Nephron (organoid): ENCODE measurements at regions not wholly inside any gene's neighbourhood (a gene's known extent, or its start where the extent isn't known, plus 50 kb on each side); places are given as distances from the start of the nearest gene placed in this dataset.

Experiments
- H3K27ac Mint-ChIP-seq, 3 experiments: 2 replicates each; pipeline ENCODE4 v1.8.0; 2020; ENCODE audit warnings: mixed read lengths in 3 of 3, mild to moderate bottlenecking in 2 of 3, moderate library complexity in 1 of 3
- H3K27me3 Mint-ChIP-seq: 2 replicates; pipeline ENCODE4 v1.8.0; 2021; ENCODE audit warnings: low read depth, mild to moderate bottlenecking, moderate library complexity, mixed read lengths
- H3K36me3 Mint-ChIP-seq: 2 replicates; pipeline ENCODE4 v1.8.0; 2020; ENCODE audit warnings: low read depth, mixed read lengths
- H3K4me1 Mint-ChIP-seq: 2 replicates; pipeline ENCODE4 v1.8.0; 2020; ENCODE audit warnings: mixed read lengths
- H3K4me3 Mint-ChIP-seq, 3 experiments: 2 replicates each; pipeline ENCODE4 v1.8.0; 2020; ENCODE audit warnings: mild to moderate bottlenecking in 3 of 3, mixed read lengths in 3 of 3, moderate library complexity in 2 of 3
- H3K9me3 Mint-ChIP-seq: 2 replicates; pipeline ENCODE4 v1.8.0; 2020; ENCODE audit warnings: mixed read lengths
- CTCF ChIP-seq, 3 experiments: fragments of 200-600 bp; sonication (generic); IDR thresholded peaks; one replicate each; pipeline ENCODE4 v1.5.0; 2021; ENCODE audit warnings: antibody characterized with exemption in 3 of 3; ENCODE audit not compliant: unreplicated experiment in 3 of 3

GRCh38 chr12:68491204-68491960, 119.3 kb upstream of the RAP1B start:
- H3K9me3 Mint-ChIP-seq = peaks cover 3% of the 10 kb centered on the region
- no peaks in the 10 kb centered on the region for H3K36me3 Mint-ChIP-seq
- H3K4me1 Mint-ChIP-seq = peaks cover 9% of the 10 kb centered on the region
- no peak overlapping the region for H3K4me3 Mint-ChIP-seq
- TF ChIP-seq CTCF (IDR thresholded peaks at IDR 0.05; ENCODE audit: unreplicated experiment in 3 of 3) = no peak
- no peak overlapping the region for H3K27ac Mint-ChIP-seq
- H3K27me3 Mint-ChIP-seq = no peaks in the 10 kb centered on the region

DNA sequence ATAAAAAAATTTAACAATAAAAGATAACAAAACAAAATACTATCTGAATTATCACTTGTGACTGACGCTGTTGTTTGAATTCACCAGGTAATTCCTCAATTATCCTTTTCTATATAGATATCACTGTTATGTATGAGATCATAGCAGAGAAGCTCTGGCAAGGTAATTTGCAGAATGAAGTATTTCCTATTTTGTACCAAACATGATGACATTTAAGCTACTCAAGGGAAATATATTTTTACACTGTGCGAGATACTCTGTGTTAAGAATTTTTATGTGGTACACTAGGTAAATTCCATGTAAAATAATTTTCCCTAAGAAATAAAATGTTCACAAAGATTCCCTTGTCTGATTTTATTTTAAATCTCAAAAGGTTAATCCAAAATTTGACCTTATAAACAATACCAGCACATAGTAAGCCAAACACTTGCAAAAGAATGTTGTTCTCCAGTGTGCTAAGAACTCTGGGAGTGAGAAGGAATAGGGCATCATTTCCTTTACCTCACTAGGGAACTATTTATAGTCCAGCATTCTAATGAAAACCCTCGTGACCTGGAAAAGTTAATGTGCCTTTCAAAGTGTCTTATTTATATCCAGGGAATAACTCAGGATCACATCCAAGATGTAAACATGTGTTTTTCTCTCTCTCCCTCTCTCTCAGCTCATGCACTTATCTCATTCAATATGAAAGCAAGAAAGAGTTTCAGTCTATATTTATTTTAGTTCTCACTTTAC, 115.2 kb upstream of the RAP1B start:
- no peak for TF ChIP-seq CTCF (IDR thresholded peaks at IDR 0.05; ENCODE audit: unreplicated experiment in 3 of 3)
- peak overlapping the region in 1 of 3 experiments; percentile 72 for H3K27ac Mint-ChIP-seq
- H3K9me3 Mint-ChIP-seq = no peaks in the 10 kb centered on the region
- peaks cover 12% of the 10 kb centered on the region for H3K27me3 Mint-ChIP-seq
- no peaks in the 10 kb centered on the region for H3K36me3 Mint-ChIP-seq
- H3K4me1 Mint-ChIP-seq = peaks cover 9% of the 10 kb centered on the region
- H3K4me3 Mint-ChIP-seq = no peak overlapping the region

- H3K4me1 Mint-ChIP-seq = peaks cover 9% of the 10 kb centered on the region
- no peaks in the 10 kb centered on the region for H3K9me3 Mint-ChIP-seq
- H3K36me3 Mint-ChIP-seq = no peaks in the 10 kb centered on the region
- TF ChIP-seq CTCF (IDR thresholded peaks at IDR 0.05; ENCODE audit: unreplicated experiment in 3 of 3) = no peak
- H3K27ac Mint-ChIP-seq = peak overlapping the region in 1 of 3 experiments; percentile 82
- peaks cover 12% of the 10 kb centered on the region for H3K27me3 Mint-ChIP-seq
- no peak overlapping the region for H3K4me3 Mint-ChIP-seq
Observed at GRCh38 chr12:68497107-68497506, 113.6 kb upstream of the RAP1B start.

DNA sequence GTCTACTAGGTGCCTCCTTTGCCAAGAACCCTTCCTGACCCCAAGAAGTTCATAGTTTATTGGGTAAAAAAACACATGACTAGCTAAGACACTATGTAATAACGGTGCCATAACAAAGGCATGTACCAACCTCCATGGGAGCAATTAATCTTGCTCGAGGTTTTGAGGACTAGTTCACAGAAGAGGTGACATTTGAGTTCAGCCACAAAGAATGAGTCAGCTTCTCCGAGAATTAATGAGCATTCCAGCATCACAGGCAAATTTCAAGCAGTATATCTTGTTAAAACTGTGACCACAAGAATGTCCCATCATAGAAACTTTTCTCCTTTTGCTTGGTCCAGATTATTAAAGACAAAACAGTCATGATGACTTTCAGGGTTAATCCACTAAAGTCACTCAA, 113.0 kb upstream of the RAP1B start:
- Mint-ChIP-seq H3K27me3 (peaks cover 12% of the 10 kb centered on the region), H3K36me3 (no peaks in the 10 kb centered on the region), H3K4me1 (peaks cover 9% of the 10 kb centered on the region), H3K27ac (peak overlapping the region in 2 of 3 experiments; percentile 18 to 82), H3K9me3 (no peaks in the 10 kb centered on the region), H3K4me3 (no peak overlapping the region)
- TF ChIP-seq CTCF (IDR thresholded peaks at IDR 0.05; ENCODE audit: unreplicated experiment in 3 of 3) = no peak

DNA sequence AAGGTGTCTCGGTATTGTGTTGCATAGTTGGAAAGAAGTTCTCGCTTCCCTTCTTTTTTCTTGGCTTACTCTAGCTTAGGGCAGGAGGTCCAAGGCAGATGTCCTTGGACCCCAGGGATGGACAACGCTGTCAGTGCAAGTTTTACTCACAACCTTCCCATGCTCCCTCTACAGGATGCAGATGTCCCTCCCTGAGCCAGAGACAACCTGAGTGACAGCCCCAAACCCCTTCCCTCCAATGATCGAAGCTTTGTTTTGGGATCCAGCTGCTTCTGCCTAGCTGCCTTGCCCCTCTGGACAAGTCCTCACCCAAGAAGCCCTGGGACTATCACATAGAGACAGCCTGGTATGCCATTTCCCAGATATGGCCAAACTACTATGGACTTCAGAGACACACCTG, 112.0 kb upstream of the RAP1B start:
- peaks cover 9% of the 10 kb centered on the region for H3K4me1 Mint-ChIP-seq
- H3K4me3 Mint-ChIP-seq = no peak overlapping the region
- H3K9me3 Mint-ChIP-seq = no peaks in the 10 kb centered on the region
- no peak overlapping the region for H3K27ac Mint-ChIP-seq
- no peaks in the 10 kb centered on the region for H3K36me3 Mint-ChIP-seq
- H3K27me3 Mint-ChIP-seq = peaks cover 12% of the 10 kb centered on the region
- TF ChIP-seq CTCF (IDR thresholded peaks at IDR 0.05; ENCODE audit: unreplicated experiment in 3 of 3) = no peak
